CD4-positive, alpha-beta T cell treated with Interferon gamma for 1 hour (primary cell): ENCODE measurements at regions not wholly inside any gene's neighbourhood (a gene's known extent, or its start where the extent isn't known, plus 50 kb on each side); places are given as distances from the start of the nearest gene placed in this dataset.

Experiments used
- DNase-seq: peaks from one replicate; pipeline ENCODE4 v3.0.0-alpha.2; 2020

DNA sequence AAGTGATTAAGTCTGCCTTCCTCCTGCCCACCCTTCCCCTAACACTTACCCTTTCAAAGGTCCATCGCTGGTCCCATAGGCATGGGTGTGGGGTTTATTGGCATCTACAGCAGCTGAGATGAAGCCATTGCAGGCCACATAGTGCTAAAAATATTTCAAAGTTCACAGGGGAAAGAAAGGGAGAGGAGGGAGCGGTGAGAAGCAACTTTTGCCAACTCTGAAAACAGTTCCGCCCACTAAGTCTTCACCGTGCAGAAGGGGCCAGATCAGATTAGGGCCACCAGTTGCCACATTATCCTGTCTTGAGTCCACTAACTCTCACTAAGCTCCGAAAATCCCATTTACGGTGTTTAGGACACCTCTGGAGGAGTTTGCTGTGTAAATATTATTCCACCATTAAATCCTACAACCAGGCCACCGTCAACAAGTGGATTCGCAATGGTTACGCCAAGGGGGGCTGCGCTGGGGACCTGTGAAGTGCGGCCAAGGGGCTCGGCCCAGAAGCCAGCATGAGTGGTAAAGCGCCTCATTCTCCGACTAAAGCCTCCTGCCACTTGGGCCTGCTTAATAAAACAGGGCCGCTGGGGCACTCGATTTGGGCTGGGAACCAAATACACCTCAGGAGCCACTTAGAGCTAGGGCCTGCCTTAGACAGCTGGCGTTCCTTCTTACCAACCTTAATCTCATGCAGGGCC is 534.9 kb downstream of the MIAT start:
- no peak for DNase-seq

DNA sequence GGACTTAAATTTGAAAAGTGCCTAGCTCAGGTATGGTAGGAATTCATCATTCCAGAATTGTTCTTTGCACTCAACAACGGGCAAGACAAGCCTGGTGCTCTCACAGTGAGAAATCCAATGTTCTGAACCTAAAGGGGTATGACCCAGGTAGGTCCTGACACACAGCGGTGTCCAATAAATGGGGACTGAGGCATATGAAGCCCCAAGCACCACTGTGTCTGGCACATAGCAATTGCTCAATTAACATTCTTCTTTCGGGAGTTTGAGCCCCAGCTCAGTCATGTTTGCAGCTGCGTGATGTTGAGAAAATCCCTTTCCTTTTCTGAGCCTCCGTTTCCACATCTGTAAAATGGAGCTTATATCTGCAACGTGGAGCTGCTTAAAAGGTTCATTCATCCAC is 535.8 kb downstream of the MIAT start:
- DNase-seq: no peak

GRCh38 chr22:27193636-27194035 is 536.2 kb downstream of the MIAT start:
- DNase-seq: no peak

DNA sequence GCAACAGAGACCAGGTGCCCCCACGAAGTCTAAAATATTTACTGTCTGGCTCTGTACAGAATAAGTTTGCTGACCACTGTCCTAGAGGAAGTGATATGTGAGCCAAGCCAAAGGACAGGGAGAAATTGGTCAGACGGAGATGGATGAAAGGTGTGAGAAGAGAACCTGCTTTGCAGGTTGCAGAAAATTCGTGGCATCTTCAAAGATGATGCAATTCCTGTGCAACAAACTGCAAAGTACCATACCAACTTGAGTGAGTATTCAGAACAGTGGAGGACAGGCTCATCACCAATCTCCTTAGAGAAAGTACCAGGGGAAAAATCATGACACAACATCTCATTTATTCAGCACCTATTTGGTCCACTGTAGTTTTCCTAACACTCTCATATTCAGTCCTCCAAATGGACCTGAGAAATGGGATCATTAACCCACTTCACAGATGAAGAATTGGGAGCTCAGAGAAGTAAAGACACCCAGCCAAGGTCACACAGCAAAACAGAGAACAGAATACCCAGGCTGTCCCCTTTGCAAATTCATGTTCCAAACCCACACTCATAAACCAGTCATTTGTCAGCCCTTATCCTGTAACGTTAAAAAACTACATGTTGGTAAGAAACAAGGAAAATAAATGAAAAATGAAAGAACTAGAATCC is 536.8 kb downstream of the MIAT start:
- DNase-seq: no peak

DNA sequence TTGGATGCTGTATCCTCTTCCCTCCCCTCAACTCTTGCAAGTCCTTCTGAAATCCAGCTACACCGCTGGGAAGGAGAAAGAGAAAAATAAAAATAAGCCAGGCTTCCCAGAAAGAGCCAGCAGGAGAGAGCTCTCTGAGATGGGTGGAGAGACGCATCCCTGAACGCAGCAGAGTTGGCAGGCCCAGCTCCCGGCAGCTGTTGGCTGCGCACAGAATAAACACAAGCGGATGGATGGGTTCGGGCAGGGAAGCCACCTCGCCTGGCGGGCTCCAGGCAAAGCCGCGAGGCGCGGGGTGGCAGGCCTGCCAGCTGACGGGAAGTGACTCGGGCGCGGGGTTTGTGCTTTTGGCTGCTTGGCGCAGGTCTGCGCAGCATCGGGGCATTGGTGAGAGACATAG is 537.7 kb downstream of the MIAT start:
- no peak for DNase-seq

- no peak for DNase-seq
Measured at GRCh38 chr22:27195494-27195893, 538.1 kb downstream of the MIAT start.

- no peak for DNase-seq
Measured at GRCh38 chr22:27196606-27197005, 539.2 kb downstream of the MIAT start.

DNA sequence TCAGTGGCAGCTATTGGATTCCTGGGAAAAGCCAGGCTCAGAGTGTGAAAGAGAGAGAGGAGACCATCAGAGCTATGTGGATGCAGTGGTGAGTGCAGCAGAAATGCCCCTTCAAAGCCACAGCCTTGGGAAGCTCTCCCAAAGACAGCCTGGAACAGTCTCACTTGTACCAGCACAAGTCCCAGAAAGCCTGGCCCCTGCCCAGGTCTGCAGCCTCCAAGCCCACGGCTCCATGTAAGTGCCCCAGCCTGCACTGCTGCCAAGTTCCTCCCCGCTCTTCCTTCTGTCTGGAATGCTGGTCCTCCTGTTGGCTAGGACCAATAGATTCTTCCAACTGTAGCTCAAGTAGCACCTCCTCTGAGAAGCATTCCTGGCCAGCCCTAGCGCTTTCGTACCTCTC is 539.7 kb downstream of the MIAT start:
- DNase-seq: no peak

- no peak for DNase-seq
Measured at GRCh38 chr22:27197618-27198017, 540.2 kb downstream of the MIAT start.

GRCh38 chr22:27198518-27199035 is 541.2 kb downstream of the MIAT start:
- no peak for DNase-seq

DNA sequence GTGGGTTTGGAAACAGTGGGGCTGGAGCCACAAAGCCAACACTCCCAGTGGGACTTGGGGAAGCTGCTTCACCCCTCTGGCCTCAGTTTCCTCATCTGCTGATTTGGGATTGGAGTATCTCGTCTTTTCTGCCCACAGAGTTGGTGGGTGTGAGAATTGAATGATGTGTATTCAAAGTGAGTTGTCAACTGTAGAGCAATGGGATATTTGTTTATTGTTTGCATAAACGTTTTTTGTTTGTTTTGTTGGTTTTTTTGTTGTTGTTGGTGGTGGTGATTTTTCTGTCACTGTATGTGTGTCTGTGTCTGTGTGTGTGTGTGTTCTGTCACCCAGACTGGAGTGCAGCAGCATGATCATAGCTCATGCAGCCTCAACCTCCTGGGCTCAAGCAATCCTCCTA is 542.0 kb downstream of the MIAT start:
- no peak for DNase-seq

DNA sequence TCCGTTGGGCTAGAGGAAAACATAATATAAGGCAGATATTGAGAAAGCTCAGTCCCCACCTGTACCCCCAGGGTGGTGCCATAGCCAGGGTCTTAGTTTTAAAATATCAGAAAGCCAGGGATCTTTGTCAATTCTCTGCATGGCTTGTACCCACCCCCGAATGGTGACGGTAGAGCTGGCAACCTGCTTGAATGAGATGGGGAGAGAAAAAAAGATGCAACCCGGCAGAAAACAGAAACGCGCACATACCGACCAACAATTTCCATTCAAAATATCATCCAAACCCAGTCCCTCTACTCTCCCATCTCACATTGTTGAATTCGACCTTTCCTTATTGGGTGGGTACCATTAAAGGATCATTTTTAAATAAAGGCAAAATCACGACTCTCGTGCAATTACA is 543.9 kb downstream of the MIAT start:
- DNase-seq: no peak

GRCh38 chr22:27201741-27202140 is 544.4 kb downstream of the MIAT start:
- no peak for DNase-seq

GRCh38 chr22:27203276-27203660 is 545.9 kb downstream of the MIAT start:
- DNase-seq: no peak

DNA sequence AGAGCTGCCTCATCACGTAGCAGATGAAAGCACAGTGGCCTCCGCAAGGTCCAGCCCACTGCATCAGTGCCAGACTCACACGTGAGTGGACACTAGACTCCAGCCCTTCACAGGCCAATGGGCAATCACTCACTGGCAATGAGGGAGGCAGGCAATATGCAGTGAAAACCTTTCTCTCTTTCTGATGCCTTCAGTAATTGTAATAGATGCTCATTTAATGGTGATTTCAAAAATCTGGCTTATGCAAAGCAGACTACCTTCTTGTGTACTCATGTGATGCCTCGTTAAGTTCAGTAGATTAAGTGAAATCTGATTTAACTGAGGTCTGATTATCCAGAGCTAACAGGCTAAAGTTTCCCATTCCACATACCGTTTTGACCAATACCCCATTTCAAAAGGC is 546.9 kb downstream of the MIAT start:
- DNase-seq: no peak

DNA sequence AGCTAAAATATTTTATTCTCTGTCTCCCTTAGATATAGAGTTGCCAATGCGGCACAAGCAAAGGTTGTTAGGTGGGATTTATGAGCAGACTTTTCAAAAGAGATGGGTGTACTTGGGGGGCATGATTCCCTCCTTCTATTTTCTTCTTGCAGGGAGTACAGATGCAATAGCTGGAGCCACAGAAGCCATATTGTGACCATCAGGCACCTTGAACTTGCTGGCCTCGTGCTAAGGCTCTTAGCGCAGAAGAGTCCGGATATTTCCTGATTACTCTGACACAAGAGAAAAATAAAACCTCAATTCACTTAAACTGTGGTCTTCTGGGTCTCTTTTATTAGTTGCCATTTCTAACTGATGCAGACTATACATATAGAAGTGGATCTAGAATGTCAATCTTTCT is 547.4 kb downstream of the MIAT start:
- DNase-seq: no peak

DNA sequence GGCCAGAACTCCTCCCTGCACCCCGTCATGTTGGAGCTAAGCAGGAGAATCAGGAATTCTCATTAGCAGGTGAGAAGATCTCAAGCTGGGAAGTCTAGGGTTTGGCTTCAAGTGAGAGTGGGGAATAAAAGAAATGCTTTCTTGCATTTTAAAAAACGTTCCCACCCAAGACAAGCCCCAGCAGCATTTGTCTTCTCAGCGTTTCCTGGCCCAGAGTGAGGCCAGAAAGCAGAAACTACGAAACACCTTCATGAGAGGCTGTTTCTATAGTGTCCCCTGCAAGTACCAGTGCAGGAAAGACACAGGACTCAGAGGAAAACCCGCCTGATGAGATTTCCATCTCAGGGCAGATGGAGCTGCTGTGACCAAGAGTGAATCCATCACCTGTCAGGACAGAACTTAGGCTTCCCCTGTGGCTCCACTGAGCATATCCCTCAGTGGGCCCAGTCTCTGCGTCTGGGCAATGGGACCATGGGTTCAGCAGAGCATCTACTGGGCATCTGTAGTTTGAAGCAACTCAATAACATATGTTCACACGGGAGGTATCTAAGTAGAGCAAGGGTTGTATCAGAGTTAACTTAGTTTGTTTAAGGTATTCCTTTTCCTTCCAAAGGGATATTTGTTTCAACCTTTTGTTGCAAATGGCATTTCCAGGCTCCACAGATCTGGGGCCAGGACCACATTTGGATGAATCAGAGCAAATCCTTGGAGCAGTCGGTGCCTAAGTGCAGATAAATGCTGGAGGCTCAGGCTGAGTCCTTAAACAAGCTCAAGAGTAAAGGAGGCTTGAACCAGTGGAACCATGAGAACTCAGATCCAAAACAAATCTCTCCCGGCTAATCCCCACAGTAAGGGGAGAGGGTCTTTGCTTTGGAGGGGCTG is 548.3 kb downstream of the MIAT start:
- DNase-seq: no peak

- DNase-seq: no peak
Measured at GRCh38 chr22:27206374-27207133, 549.2 kb downstream of the MIAT start.

DNA sequence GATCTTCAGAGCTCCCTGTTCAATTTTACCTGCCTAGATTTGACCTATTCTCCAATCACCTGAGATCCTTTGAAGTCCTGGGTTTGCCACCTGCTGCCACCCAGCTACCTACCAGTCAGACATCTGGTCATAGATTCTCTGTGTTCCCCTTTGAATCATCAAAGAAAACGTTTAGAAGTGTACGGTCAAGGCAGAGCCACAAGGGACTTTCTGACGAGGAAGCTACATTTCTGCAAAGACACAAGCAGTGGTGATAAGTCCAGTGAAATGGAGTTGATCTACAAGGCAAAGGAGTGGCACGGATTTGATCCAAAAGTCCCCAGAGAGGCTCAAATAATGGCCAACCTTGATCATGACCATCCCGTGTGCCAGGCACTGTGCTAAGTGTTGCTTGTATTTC is 549.9 kb downstream of the MIAT start:
- no peak for DNase-seq

- no peak for DNase-seq
Measured at GRCh38 chr22:27207907-27208306, 550.5 kb downstream of the MIAT start.

- DNase-seq: no peak
Measured at GRCh38 chr22:27210111-27210730, 552.8 kb downstream of the MIAT start.

- no peak for DNase-seq
Measured at GRCh38 chr22:27212102-27212501, 554.7 kb downstream of the MIAT start.
